ENCODE measurements at regions not wholly inside any gene's neighbourhood (a gene's known extent, or its start where the extent isn't known, plus 50 kb on each side); places are given as distances from the start of the nearest gene placed in this dataset.

GRCh38 chr2:118791483-118791882, 56.0 kb downstream of the EN1 start:
- Histone ChIP-seq H3K27me3 (ENCODE audit: control insufficient read depth, insufficient read depth) (no peaks in the 10 kb centered on the region), H3K4me3 (ENCODE audit: low read length) (no peak overlapping the region), H3K9me3 (ENCODE audit: control insufficient read depth, low read length) (no peaks in the 10 kb centered on the region), H3K27ac (ENCODE audit: low read length) (no peak overlapping the region), H3K4me1 (ENCODE audit: control insufficient read depth, insufficient read depth, low read length) (no peaks in the 10 kb centered on the region)
- no peak for DNase-seq
- intact Hi-C loops (cut with DNase I): no loop called here
- ATAC-seq: no peak

GRCh38 chr2:118786746-118787145, 60.7 kb downstream of the EN1 start:
- no peak for ATAC-seq
- H3K9me3 ChIP-seq (ENCODE audit: control insufficient read depth, low read length): no peaks in the 10 kb centered on the region
- no peak for DNase-seq
- H3K27ac ChIP-seq (ENCODE audit: low read length): no peak overlapping the region
- WGBS: 53% methylated on average over 7 of the region's 7 CpGs
- no peaks in the 10 kb centered on the region for H3K27me3 ChIP-seq (ENCODE audit: control insufficient read depth, insufficient read depth)
- H3K4me1 ChIP-seq (ENCODE audit: control insufficient read depth, insufficient read depth, low read length): no peaks in the 10 kb centered on the region
- H3K4me3 ChIP-seq (ENCODE audit: low read length): no peak overlapping the region
- intact Hi-C loops (cut with DNase I): no loop called here

- H3K4me1 ChIP-seq (ENCODE audit: control insufficient read depth, insufficient read depth, low read length): no peaks in the 10 kb centered on the region
- DNase-seq: no peak
- H3K27me3 ChIP-seq (ENCODE audit: control insufficient read depth, insufficient read depth): no peaks in the 10 kb centered on the region
- intact Hi-C loops (cut with DNase I): no loop called here
- H3K9me3 ChIP-seq (ENCODE audit: control insufficient read depth, low read length): no peaks in the 10 kb centered on the region
- no peak overlapping the region for H3K4me3 ChIP-seq (ENCODE audit: low read length)
- H3K27ac ChIP-seq (ENCODE audit: low read length): no peak overlapping the region
- no peak for ATAC-seq
- 75% methylated on average over 6 of the region's 6 CpGs for WGBS
Measured at GRCh38 chr2:118784860-118785259, 62.6 kb downstream of the EN1 start.

- H3K4me1 ChIP-seq (ENCODE audit: control insufficient read depth, insufficient read depth, low read length): no peaks in the 10 kb centered on the region
- 57% methylated on average over 1 of the region's 1 CpG for WGBS
- intact Hi-C loops (cut with DNase I): no loop called here
- ATAC-seq (no peak), DNase-seq (no peak)
- no peak overlapping the region for H3K27ac ChIP-seq (ENCODE audit: low read length)
- no peak overlapping the region for H3K4me3 ChIP-seq (ENCODE audit: low read length)
- no peaks in the 10 kb centered on the region for H3K27me3 ChIP-seq (ENCODE audit: control insufficient read depth, insufficient read depth)
- no peaks in the 10 kb centered on the region for H3K9me3 ChIP-seq (ENCODE audit: control insufficient read depth, low read length)
Measured at GRCh38 chr2:118779362-118779761, 68.1 kb downstream of the EN1 start.

GRCh38 chr2:118774458-118775133, 72.9 kb downstream of the EN1 start:
- Histone ChIP-seq H3K4me1 (ENCODE audit: control insufficient read depth, insufficient read depth, low read length) (no peaks in the 10 kb centered on the region), H3K9me3 (ENCODE audit: control insufficient read depth, low read length) (no peaks in the 10 kb centered on the region), H3K27me3 (ENCODE audit: control insufficient read depth, insufficient read depth) (no peaks in the 10 kb centered on the region), H3K4me3 (ENCODE audit: low read length) (peak overlapping the region; percentile 43), H3K27ac (ENCODE audit: low read length) (no peak overlapping the region)
- DNase-seq: peak; percentile 48 to 77 (median 75)
- peak; percentile 81 to 89 for ATAC-seq
- intact Hi-C loops (cut with DNase I): no loop called here
- 1% methylated on average over 45 of the region's 45 CpGs for WGBS

GRCh38 chr2:118773826-118774225, 73.6 kb downstream of the EN1 start:
- H3K9me3 ChIP-seq (ENCODE audit: control insufficient read depth, low read length): no peaks in the 10 kb centered on the region
- ATAC-seq (no peak), DNase-seq (no peak)
- no peak overlapping the region for H3K27ac ChIP-seq (ENCODE audit: low read length)
- H3K4me3 ChIP-seq (ENCODE audit: low read length): no peak overlapping the region
- intact Hi-C loops (cut with DNase I): no loop called here
- no peaks in the 10 kb centered on the region for H3K27me3 ChIP-seq (ENCODE audit: control insufficient read depth, insufficient read depth)
- WGBS: 59% methylated on average over 7 of the region's 7 CpGs
- no peaks in the 10 kb centered on the region for H3K4me1 ChIP-seq (ENCODE audit: control insufficient read depth, insufficient read depth, low read length)

GRCh38 chr2:118772487-118773200, 74.8 kb downstream of the EN1 start:
- Histone ChIP-seq H3K27ac (ENCODE audit: low read length) (no peak overlapping the region), H3K27me3 (ENCODE audit: control insufficient read depth, insufficient read depth) (no peaks in the 10 kb centered on the region), H3K4me1 (ENCODE audit: control insufficient read depth, insufficient read depth, low read length) (no peaks in the 10 kb centered on the region), H3K4me3 (ENCODE audit: low read length) (no peak overlapping the region), H3K9me3 (ENCODE audit: control insufficient read depth, low read length) (no peaks in the 10 kb centered on the region)
- DNase-seq (no peak), ATAC-seq (no peak)
- WGBS: 81% methylated on average over 22 of the region's 22 CpGs
- intact Hi-C loops (cut with DNase I): no loop called here

GRCh38 chr2:118769707-118770400, 77.6 kb downstream of the EN1 start:
- H3K4me1 ChIP-seq (ENCODE audit: control insufficient read depth, insufficient read depth, low read length): no peaks in the 10 kb centered on the region
- H3K27me3 ChIP-seq (ENCODE audit: control insufficient read depth, insufficient read depth): no peaks in the 10 kb centered on the region
- WGBS: 89% methylated on average over 6 of the region's 6 CpGs
- intact Hi-C loops (cut with DNase I): no loop called here
- H3K4me3 ChIP-seq (ENCODE audit: low read length): no peak overlapping the region
- no peak overlapping the region for H3K27ac ChIP-seq (ENCODE audit: low read length)
- no peaks in the 10 kb centered on the region for H3K9me3 ChIP-seq (ENCODE audit: control insufficient read depth, low read length)
- no peak for DNase-seq
- no peak for ATAC-seq

- Histone ChIP-seq H3K4me1 (ENCODE audit: control insufficient read depth, insufficient read depth, low read length) (no peaks in the 10 kb centered on the region), H3K27ac (ENCODE audit: low read length) (no peak overlapping the region), H3K27me3 (ENCODE audit: control insufficient read depth, insufficient read depth) (no peaks in the 10 kb centered on the region), H3K4me3 (ENCODE audit: low read length) (no peak overlapping the region), H3K9me3 (ENCODE audit: control insufficient read depth, low read length) (no peaks in the 10 kb centered on the region)
- intact Hi-C loops (cut with DNase I): no loop called here
- DNase-seq (no peak), ATAC-seq (no peak)
- 41% methylated on average over 6 of the region's 6 CpGs for WGBS
Measured at GRCh38 chr2:118766871-118767270, 80.6 kb downstream of the EN1 start.

- Histone ChIP-seq H3K4me3 (ENCODE audit: low read length) (no peak overlapping the region), H3K9me3 (ENCODE audit: control insufficient read depth, low read length) (no peaks in the 10 kb centered on the region), H3K4me1 (ENCODE audit: control insufficient read depth, insufficient read depth, low read length) (no peaks in the 10 kb centered on the region), H3K27ac (ENCODE audit: low read length) (no peak overlapping the region), H3K27me3 (ENCODE audit: control insufficient read depth, insufficient read depth) (no peaks in the 10 kb centered on the region)
- DNase-seq (no peak), ATAC-seq (no peak)
- 73% methylated on average over 4 of the region's 4 CpGs for WGBS
- intact Hi-C loops (cut with DNase I): no loop called here
Measured at GRCh38 chr2:118764855-118765254, 82.6 kb downstream of the EN1 start.

GRCh38 chr2:118763797-118764196, 83.7 kb downstream of the EN1 start:
- Histone ChIP-seq H3K4me3 (ENCODE audit: low read length) (no peak overlapping the region), H3K27ac (ENCODE audit: low read length) (no peak overlapping the region), H3K9me3 (ENCODE audit: control insufficient read depth, low read length) (no peaks in the 10 kb centered on the region), H3K4me1 (ENCODE audit: control insufficient read depth, insufficient read depth, low read length) (no peaks in the 10 kb centered on the region), H3K27me3 (ENCODE audit: control insufficient read depth, insufficient read depth) (no peaks in the 10 kb centered on the region)
- DNase-seq (peak in 1 of 3 donors; percentile 47), ATAC-seq (no peak)
- WGBS: 21% methylated on average over 12 of the region's 12 CpGs
- intact Hi-C loops (cut with DNase I): no loop called here

Data from right cardiac atrium (tissue), 5 donors.